OCI-LY7 (cell line): ENCODE measurements at regions not wholly inside any gene's neighbourhood (a gene's known extent, or its start where the extent isn't known, plus 50 kb on each side); places are given as distances from the start of the nearest gene placed in this dataset.

ENCODE experiments used
- BruUV-seq: library from RNA; stranded (reverse); fragments of 400-500 nt; replicated peaks from 2 replicates; lab custom pipeline; 2021; lab: Mats Ljungman, UMichigan
- CTCF ChIA-PET: fragments of 300-600 bp; sonication (Branson Sonifier 250); formaldehyde crosslinking; loops from one replicate; lab custom pipeline; 2022; ENCODE audit warnings: antibody characterized with exemption; ENCODE audit not compliant: unreplicated experiment; lab: Charles Lee
- POLR2A ChIA-PET: fragments of 300-600 bp; sonication (Branson Sonifier 250); formaldehyde crosslinking; loops from one replicate; lab custom pipeline; 2022; ENCODE audit warnings: antibody characterized with exemption; lab: Charles Lee
- DNase-seq: peaks from one replicate; pipeline ENCODE4 v3.0.0-alpha.2; 2015; ENCODE audit warnings: low spot score
- H2AFZ ChIP-seq: fragments of 200-600 bp; sonication (generic), shearing (Covaris generic); 2 replicates; pipeline ENCODE4 v1.6.1; 2014; ENCODE audit warnings: mild to moderate bottlenecking, antibody characterized with exemption, low read length, moderate library complexity
- H3K27ac ChIP-seq: fragments of 200-600 bp; sonication (generic); 2 replicates; pipeline ENCODE4 v1.5.1; 2014; ENCODE audit warnings: mixed run types, low read depth, mild to moderate bottlenecking, moderate library complexity, low read length, inconsistent platforms; ENCODE audit not compliant: poor library complexity, severe bottlenecking
- H3K36me3 ChIP-seq: fragments of 200-600 bp; sonication (generic); 2 replicates; pipeline ENCODE4 v1.6.1; 2014; ENCODE audit warnings: mild to moderate bottlenecking, antibody characterized with exemption, low read length, moderate library complexity, mixed read lengths; ENCODE audit not compliant: insufficient read depth
- H3K4me1 ChIP-seq: fragments of 200-600 bp; sonication (generic); 2 replicates; pipeline ENCODE4 v1.5.1; 2014; ENCODE audit warnings: mild to moderate bottlenecking, low read length; ENCODE audit not compliant: insufficient read depth, poor library complexity, severe bottlenecking
- H3K4me2 ChIP-seq: fragments of 200-600 bp; sonication (generic); 2 replicates; pipeline ENCODE4 v1.6.1; 2014; ENCODE audit warnings: mild to moderate bottlenecking, low read length
- H3K4me3 ChIP-seq: fragments of 200-600 bp; sonication (generic); 2 replicates; pipeline ENCODE4 v1.5.1; 2014; ENCODE audit warnings: mild to moderate bottlenecking, low read depth, low read length; ENCODE audit not compliant: poor library complexity, severe bottlenecking
- H3K79me2 ChIP-seq: fragments of 200-600 bp; sonication (generic); 2 replicates; pipeline ENCODE4 v1.6.1; 2016; ENCODE audit warnings: low read depth, mild to moderate bottlenecking, low read length, moderate library complexity, mixed read lengths; ENCODE audit not compliant: insufficient read depth
- H3K9me2 ChIP-seq: fragments of 200-600 bp; sonication (generic); 2 replicates; pipeline ENCODE4 v1.6.1; 2016; ENCODE audit warnings: mild to moderate bottlenecking, low read length, mixed read lengths; ENCODE audit not compliant: insufficient read depth
- H3K9me3 ChIP-seq: fragments of 200-600 bp; sonication (generic); 2 replicates; pipeline ENCODE4 v1.6.1; 2014; ENCODE audit warnings: mild to moderate bottlenecking, mixed run types, low read length, mixed read lengths
- H4K20me1 ChIP-seq: fragments of 200-600 bp; sonication (generic); 2 replicates; pipeline ENCODE4 v1.6.1; 2014; ENCODE audit warnings: mild to moderate bottlenecking, antibody characterized with exemption, low read length, moderate library complexity, mixed read lengths; ENCODE audit not compliant: insufficient read depth
- EZH2phosphoT487 ChIP-seq: fragments of 200-600 bp; sonication (generic); IDR thresholded peaks from 2 replicates; pipeline ENCODE4 v1.6.1; 2018; ENCODE audit warnings: low read depth, borderline replicate concordance, mild to moderate bottlenecking, mixed run types, antibody characterized with exemption, low read length, moderate library complexity, mixed read lengths
- intact Hi-C: fragments of 100-400 bp; cut with micrococcal nuclease; formaldehyde crosslinking; loops from one replicate; pipeline ENCODE4 v1.10.0; 2022; ENCODE audit not compliant: unreplicated experiment
- TF ChIP-seq, protein P1 (sequence below): fragments of 200-600 bp; sonication (generic); conservative IDR thresholded peaks from 2 replicates; pipeline ENCODE4 v1.5.1; 2014; ENCODE audit warnings: mild to moderate bottlenecking, antibody characterized with exemption, low read length, moderate library complexity, mixed read lengths

- H3K4me1 ChIP-seq, result peaks cover 5% of the 10 kb centered on the region
- no peak overlapping the region for H3K27ac ChIP-seq
- H3K4me3 ChIP-seq, result no peak overlapping the region
- CTCF ChIA-PET, result no interaction called here
- no TSS peak for BruUV-seq
- no peak overlapping the region for H3K4me2 ChIP-seq
- no peaks in the 10 kb centered on the region for H4K20me1 ChIP-seq
- POLR2A ChIA-PET, result no interaction called here
- no peaks in the 10 kb centered on the region for H3K9me2 ChIP-seq
- H3K36me3 ChIP-seq, result no peaks in the 10 kb centered on the region
- DNase-seq, result no peak
- no peaks in the 10 kb centered on the region for H3K9me3 ChIP-seq
- H3K79me2 ChIP-seq, result no peaks in the 10 kb centered on the region
- intact Hi-C loops, result no loop called here
- H2AFZ ChIP-seq, result no peak overlapping the region
- no peak for TF ChIP-seq EZH2phosphoT487
- TF ChIP-seq, protein P1, sequence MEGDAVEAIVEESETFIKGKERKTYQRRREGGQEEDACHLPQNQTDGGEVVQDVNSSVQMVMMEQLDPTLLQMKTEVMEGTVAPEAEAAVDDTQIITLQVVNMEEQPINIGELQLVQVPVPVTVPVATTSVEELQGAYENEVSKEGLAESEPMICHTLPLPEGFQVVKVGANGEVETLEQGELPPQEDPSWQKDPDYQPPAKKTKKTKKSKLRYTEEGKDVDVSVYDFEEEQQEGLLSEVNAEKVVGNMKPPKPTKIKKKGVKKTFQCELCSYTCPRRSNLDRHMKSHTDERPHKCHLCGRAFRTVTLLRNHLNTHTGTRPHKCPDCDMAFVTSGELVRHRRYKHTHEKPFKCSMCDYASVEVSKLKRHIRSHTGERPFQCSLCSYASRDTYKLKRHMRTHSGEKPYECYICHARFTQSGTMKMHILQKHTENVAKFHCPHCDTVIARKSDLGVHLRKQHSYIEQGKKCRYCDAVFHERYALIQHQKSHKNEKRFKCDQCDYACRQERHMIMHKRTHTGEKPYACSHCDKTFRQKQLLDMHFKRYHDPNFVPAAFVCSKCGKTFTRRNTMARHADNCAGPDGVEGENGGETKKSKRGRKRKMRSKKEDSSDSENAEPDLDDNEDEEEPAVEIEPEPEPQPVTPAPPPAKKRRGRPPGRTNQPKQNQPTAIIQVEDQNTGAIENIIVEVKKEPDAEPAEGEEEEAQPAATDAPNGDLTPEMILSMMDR, result no peak
Observed at GRCh38 chr1:5156416-5157120, 502.2 kb downstream of the AJAP1 start.

DNA sequence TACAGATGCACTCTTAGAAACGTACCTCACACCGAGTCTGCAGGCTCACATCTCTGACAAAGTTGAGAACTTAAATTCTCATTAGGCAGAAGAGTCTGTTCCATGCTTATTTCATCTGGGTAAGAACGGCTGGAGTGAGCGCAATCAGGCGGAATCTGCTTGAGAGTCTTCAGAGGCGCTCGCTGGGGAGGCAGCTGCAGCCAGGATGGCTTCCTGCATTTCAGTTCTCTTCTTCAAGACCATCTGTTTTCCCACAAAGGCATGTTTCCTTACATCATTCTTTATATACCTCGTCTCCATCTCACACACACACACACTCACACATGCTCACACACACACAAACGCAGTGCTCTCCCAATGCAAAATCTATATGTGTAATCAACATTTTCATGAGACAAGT lies 497.1 kb downstream of the AJAP1 start:
- Histone ChIP-seq H3K27ac (no peak overlapping the region), H3K4me3 (no peak overlapping the region), H4K20me1 (no peaks in the 10 kb centered on the region), H3K79me2 (no peaks in the 10 kb centered on the region), H2AFZ (no peak overlapping the region), H3K9me3 (no peaks in the 10 kb centered on the region), H3K4me1 (no peaks in the 10 kb centered on the region), H3K9me2 (no peaks in the 10 kb centered on the region), H3K36me3 (no peaks in the 10 kb centered on the region), H3K4me2 (no peak overlapping the region)
- BruUV-seq, result no TSS peak
- TF ChIP-seq, protein P1, result no peak
- no peak for TF ChIP-seq EZH2phosphoT487
- DNase-seq, result no peak
- ChIA-PET POLR2A (no interaction called here), CTCF (no interaction called here)
- intact Hi-C loops, result no loop called here

DNA sequence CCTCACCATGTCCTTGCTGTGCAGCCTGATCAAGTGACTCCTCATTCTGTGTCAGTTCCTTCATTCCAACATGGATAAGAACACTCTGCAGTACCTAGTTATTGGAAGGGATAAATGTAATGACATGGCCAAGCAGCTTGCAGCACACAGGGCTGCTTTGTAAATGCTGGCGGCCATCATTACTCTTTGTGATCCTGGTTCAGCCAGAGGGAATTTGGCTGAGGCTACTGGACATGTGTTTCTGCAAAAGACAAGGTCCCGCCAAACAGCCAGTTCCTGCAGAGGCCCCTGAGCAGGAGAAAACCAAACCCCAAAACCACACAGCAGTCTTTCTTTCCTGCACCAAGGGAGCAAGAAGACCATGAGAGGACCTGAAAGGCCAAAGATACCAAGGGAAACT lies 495.8 kb downstream of the AJAP1 start:
- no peaks in the 10 kb centered on the region for H3K9me2 ChIP-seq
- no peaks in the 10 kb centered on the region for H4K20me1 ChIP-seq
- no peak for DNase-seq
- H3K36me3 ChIP-seq, result no peaks in the 10 kb centered on the region
- BruUV-seq, result no TSS peak
- H3K4me3 ChIP-seq, result no peak overlapping the region
- intact Hi-C loops, result no loop called here
- no peaks in the 10 kb centered on the region for H3K4me1 ChIP-seq
- ChIA-PET POLR2A (no interaction called here), CTCF (no interaction called here)
- no peak overlapping the region for H3K27ac ChIP-seq
- no peak for TF ChIP-seq EZH2phosphoT487
- TF ChIP-seq, protein P1, result no peak
- H3K79me2 ChIP-seq, result no peaks in the 10 kb centered on the region
- H2AFZ ChIP-seq, result no peak overlapping the region
- no peaks in the 10 kb centered on the region for H3K9me3 ChIP-seq
- no peak overlapping the region for H3K4me2 ChIP-seq
